HCT116 (cell line): ENCODE measurements at regions not wholly inside any gene's neighbourhood (a gene's known extent, or its start where the extent isn't known, plus 50 kb on each side); places are given as distances from the start of the nearest gene placed in this dataset.

ENCODE experiments used
- CEBPB ChIP-seq: IDR thresholded peaks from 2 replicates; pipeline ENCODE4 v1.6.1; 2012; ENCODE audit warnings: low read depth
- EGR1 ChIP-seq: IDR thresholded peaks from 2 replicates; pipeline ENCODE4 v1.6.1; 2012; ENCODE audit warnings: low read depth
- ELF1 ChIP-seq: IDR thresholded peaks from 2 replicates; pipeline ENCODE4 v1.6.1; 2012; ENCODE audit warnings: low read depth, borderline replicate concordance
- EZH2 ChIP-seq: fragments of 200-600 bp; sonication (generic); IDR thresholded peaks from 2 replicates; pipeline ENCODE4 v1.6.1; 2017; ENCODE audit warnings: antibody characterized with exemption, mixed run types
- FOSL1 ChIP-seq: IDR thresholded peaks from 2 replicates; pipeline ENCODE4 v1.6.1; 2012; ENCODE audit warnings: low read depth
- POLR2A ChIP-seq: IDR thresholded peaks from 2 replicates; pipeline ENCODE4 v1.7.0; 2011; ENCODE audit warnings: borderline replicate concordance; ENCODE audit not compliant: insufficient read depth, insufficient read length; ENCODE audit errors: extremely low read depth
- POLR2AphosphoS5 ChIP-seq: IDR thresholded peaks from 2 replicates; pipeline ENCODE4 v1.6.1; 2011; ENCODE audit warnings: mild to moderate bottlenecking, low read depth, low read length, moderate library complexity
- SIN3A ChIP-seq: IDR thresholded peaks from 2 replicates; pipeline ENCODE4 v1.6.1; 2012; ENCODE audit warnings: low read depth
- TCF7L2 ChIP-seq: IDR thresholded peaks from 2 replicates; pipeline ENCODE4 v1.7.0; 2011; ENCODE audit warnings: borderline replicate concordance, inconsistent platforms; ENCODE audit not compliant: insufficient read depth, insufficient read length; ENCODE audit errors: extremely low read depth
- YY1 ChIP-seq: IDR thresholded peaks from 2 replicates; pipeline ENCODE4 v1.6.1; 2011; ENCODE audit warnings: low read length, low read depth, moderate library complexity, mild to moderate bottlenecking; ENCODE audit not compliant: insufficient replicate concordance; ENCODE audit errors: extremely low read depth
- ZBTB33 ChIP-seq: IDR thresholded peaks from 2 replicates; pipeline ENCODE4 v1.6.1; 2011; ENCODE audit warnings: mild to moderate bottlenecking, low read length, moderate library complexity; ENCODE audit not compliant: insufficient replicate concordance; ENCODE audit errors: extremely low read depth
- ZNF274 ChIP-seq: fragments of 200-500 bp; sonication (Bioruptor generic); IDR thresholded peaks from 2 replicates; pipeline ENCODE4 v1.6.1; 2014; ENCODE audit warnings: mild to moderate bottlenecking, low read depth, low read length, inconsistent platforms
- TF ChIP-seq, protein P1 (sequence below), 3 experiments: fragments of 200-600 bp in 1 of 3; sonication (generic) in 1 of 3; IDR thresholded peaks in 2 of 3; conservative IDR thresholded peaks in 1 of 3; 2 replicates each; pipeline ENCODE4 v1.5.1; 2012 to 2017; ENCODE audit warnings: low read depth in 2 of 3, low read length in 2 of 3, antibody characterized with exemption in 1 of 3, borderline replicate concordance in 1 of 3, control low read depth in 1 of 3, mild to moderate bottlenecking in 1 of 3, mixed read lengths in 1 of 3, mixed run types in 1 of 3, moderate library complexity in 1 of 3; ENCODE audit not compliant: insufficient read depth in 1 of 3

DNA sequence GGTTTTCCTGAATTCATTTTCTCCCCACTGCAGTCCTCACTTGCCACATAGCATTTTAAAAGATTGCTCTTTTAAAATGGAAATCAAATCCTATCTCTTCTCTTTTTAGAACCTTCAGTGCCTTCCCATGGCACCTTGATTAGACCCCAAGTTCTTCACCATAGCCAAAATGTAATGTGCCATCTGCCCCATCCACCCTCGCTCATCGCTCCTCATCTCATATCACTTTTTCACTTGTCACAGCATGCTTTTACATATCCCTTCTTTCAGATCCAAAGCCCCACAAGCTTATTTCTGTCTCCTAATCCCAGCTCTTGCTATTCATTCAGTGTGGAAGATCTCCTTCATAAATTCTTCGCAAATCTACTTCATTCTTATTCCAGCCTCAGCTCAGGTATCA, 161.7 kb downstream of the CD47 start:
- no peak for TF ChIP-seq POLR2AphosphoS5
- no peak for TF ChIP-seq SIN3A
- TF ChIP-seq, protein P1, sequence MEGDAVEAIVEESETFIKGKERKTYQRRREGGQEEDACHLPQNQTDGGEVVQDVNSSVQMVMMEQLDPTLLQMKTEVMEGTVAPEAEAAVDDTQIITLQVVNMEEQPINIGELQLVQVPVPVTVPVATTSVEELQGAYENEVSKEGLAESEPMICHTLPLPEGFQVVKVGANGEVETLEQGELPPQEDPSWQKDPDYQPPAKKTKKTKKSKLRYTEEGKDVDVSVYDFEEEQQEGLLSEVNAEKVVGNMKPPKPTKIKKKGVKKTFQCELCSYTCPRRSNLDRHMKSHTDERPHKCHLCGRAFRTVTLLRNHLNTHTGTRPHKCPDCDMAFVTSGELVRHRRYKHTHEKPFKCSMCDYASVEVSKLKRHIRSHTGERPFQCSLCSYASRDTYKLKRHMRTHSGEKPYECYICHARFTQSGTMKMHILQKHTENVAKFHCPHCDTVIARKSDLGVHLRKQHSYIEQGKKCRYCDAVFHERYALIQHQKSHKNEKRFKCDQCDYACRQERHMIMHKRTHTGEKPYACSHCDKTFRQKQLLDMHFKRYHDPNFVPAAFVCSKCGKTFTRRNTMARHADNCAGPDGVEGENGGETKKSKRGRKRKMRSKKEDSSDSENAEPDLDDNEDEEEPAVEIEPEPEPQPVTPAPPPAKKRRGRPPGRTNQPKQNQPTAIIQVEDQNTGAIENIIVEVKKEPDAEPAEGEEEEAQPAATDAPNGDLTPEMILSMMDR (IDR thresholded peaks at IDR 0.05 in 2 of 3, conservative IDR thresholded peaks at IDR 0.05 in 1 of 3; ENCODE audit: borderline replicate concordance in 1 of 3, insufficient read depth in 1 of 3, low read depth in 2 of 3, low read length in 2 of 3), result no peak
- no peak for TF ChIP-seq EZH2
- no peak for TF ChIP-seq CEBPB
- TF ChIP-seq POLR2A, result no peak
- no peak for TF ChIP-seq ELF1
- no peak for TF ChIP-seq FOSL1
- no peak for TF ChIP-seq TCF7L2
- TF ChIP-seq ZNF274, result no peak
- TF ChIP-seq ZBTB33, result no peak
- TF ChIP-seq YY1, result no peak
- no peak for TF ChIP-seq EGR1
